H1 (cell line): ENCODE measurements at regions not wholly inside any gene's neighbourhood (a gene's known extent, or its start where the extent isn't known, plus 50 kb on each side); places are given as distances from the start of the nearest gene placed in this dataset.

Source experiments
- HDAC2 ChIP-seq, 2 experiments: fragments of 300-600 bp in 1 of 2; sonication (generic) in 1 of 2; IDR thresholded peaks; 2 replicates each; pipeline ENCODE4 v1.6.1; 2011 to 2012; ENCODE audit warnings: low read depth in 2 of 2, low read length in 2 of 2, mild to moderate bottlenecking in 2 of 2, moderate library complexity in 2 of 2, borderline replicate concordance in 1 of 2, inconsistent platforms in 1 of 2
- SP2 ChIP-seq: IDR thresholded peaks from 2 replicates; pipeline ENCODE4 v1.6.1; 2012; ENCODE audit warnings: mild to moderate bottlenecking, low read length, inconsistent platforms
- SUZ12 ChIP-seq: fragments of 200-600 bp; sonication (generic); IDR thresholded peaks from 2 replicates; pipeline ENCODE4 v1.6.1; 2012; ENCODE audit warnings: mild to moderate bottlenecking, inconsistent platforms, low read length, moderate library complexity, mixed read lengths
- TBP ChIP-seq: IDR thresholded peaks from 2 replicates; pipeline ENCODE4 v1.6.1; 2011; ENCODE audit warnings: low read depth, low read length, improper control_type of control experiment
- TF ChIP-seq, protein P1 (sequence below): fragments of 300-600 bp; sonication (generic); IDR thresholded peaks from 2 replicates; pipeline ENCODE4 v1.7.1; 2012; ENCODE audit warnings: low read length, moderate library complexity, mild to moderate bottlenecking, inconsistent platforms; ENCODE audit not compliant: insufficient replicate concordance

DNA sequence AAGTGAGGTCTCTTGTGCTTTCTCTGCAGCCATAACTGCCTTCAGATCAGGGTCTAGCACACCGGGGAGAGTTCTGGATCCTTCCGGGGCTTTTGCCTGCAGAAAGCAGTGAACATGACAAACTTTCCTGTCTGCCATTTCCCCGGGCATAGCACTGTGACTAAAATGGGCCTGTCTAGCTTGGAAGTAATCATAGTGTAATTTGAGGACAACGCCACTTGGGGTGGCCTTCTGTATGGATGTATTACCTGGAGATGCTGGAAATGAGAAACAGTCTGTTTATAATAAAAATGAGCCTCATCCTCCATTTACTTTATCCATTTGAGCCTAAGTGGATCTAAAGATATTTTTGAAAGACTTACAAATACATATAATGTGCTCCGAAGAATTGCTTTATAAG lies 453.7 kb downstream of the VRK1 start (continued):
- TF ChIP-seq, protein P1, sequence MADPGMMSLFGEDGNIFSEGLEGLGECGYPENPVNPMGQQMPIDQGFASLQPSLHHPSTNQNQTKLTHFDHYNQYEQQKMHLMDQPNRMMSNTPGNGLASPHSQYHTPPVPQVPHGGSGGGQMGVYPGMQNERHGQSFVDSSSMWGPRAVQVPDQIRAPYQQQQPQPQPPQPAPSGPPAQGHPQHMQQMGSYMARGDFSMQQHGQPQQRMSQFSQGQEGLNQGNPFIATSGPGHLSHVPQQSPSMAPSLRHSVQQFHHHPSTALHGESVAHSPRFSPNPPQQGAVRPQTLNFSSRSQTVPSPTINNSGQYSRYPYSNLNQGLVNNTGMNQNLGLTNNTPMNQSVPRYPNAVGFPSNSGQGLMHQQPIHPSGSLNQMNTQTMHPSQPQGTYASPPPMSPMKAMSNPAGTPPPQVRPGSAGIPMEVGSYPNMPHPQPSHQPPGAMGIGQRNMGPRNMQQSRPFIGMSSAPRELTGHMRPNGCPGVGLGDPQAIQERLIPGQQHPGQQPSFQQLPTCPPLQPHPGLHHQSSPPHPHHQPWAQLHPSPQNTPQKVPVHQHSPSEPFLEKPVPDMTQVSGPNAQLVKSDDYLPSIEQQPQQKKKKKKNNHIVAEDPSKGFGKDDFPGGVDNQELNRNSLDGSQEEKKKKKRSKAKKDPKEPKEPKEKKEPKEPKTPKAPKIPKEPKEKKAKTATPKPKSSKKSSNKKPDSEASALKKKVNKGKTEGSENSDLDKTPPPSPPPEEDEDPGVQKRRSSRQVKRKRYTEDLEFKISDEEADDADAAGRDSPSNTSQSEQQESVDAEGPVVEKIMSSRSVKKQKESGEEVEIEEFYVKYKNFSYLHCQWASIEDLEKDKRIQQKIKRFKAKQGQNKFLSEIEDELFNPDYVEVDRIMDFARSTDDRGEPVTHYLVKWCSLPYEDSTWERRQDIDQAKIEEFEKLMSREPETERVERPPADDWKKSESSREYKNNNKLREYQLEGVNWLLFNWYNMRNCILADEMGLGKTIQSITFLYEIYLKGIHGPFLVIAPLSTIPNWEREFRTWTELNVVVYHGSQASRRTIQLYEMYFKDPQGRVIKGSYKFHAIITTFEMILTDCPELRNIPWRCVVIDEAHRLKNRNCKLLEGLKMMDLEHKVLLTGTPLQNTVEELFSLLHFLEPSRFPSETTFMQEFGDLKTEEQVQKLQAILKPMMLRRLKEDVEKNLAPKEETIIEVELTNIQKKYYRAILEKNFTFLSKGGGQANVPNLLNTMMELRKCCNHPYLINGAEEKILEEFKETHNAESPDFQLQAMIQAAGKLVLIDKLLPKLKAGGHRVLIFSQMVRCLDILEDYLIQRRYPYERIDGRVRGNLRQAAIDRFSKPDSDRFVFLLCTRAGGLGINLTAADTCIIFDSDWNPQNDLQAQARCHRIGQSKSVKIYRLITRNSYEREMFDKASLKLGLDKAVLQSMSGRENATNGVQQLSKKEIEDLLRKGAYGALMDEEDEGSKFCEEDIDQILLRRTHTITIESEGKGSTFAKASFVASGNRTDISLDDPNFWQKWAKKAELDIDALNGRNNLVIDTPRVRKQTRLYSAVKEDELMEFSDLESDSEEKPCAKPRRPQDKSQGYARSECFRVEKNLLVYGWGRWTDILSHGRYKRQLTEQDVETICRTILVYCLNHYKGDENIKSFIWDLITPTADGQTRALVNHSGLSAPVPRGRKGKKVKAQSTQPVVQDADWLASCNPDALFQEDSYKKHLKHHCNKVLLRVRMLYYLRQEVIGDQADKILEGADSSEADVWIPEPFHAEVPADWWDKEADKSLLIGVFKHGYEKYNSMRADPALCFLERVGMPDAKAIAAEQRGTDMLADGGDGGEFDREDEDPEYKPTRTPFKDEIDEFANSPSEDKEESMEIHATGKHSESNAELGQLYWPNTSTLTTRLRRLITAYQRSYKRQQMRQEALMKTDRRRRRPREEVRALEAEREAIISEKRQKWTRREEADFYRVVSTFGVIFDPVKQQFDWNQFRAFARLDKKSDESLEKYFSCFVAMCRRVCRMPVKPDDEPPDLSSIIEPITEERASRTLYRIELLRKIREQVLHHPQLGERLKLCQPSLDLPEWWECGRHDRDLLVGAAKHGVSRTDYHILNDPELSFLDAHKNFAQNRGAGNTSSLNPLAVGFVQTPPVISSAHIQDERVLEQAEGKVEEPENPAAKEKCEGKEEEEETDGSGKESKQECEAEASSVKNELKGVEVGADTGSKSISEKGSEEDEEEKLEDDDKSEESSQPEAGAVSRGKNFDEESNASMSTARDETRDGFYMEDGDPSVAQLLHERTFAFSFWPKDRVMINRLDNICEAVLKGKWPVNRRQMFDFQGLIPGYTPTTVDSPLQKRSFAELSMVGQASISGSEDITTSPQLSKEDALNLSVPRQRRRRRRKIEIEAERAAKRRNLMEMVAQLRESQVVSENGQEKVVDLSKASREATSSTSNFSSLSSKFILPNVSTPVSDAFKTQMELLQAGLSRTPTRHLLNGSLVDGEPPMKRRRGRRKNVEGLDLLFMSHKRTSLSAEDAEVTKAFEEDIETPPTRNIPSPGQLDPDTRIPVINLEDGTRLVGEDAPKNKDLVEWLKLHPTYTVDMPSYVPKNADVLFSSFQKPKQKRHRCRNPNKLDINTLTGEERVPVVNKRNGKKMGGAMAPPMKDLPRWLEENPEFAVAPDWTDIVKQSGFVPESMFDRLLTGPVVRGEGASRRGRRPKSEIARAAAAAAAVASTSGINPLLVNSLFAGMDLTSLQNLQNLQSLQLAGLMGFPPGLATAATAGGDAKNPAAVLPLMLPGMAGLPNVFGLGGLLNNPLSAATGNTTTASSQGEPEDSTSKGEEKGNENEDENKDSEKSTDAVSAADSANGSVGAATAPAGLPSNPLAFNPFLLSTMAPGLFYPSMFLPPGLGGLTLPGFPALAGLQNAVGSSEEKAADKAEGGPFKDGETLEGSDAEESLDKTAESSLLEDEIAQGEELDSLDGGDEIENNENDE = no peak
- TF ChIP-seq SP2 = no peak
- no peak for TF ChIP-seq HDAC2 (IDR thresholded peaks at IDR 0.05; ENCODE audit: borderline replicate concordance in 1 of 2, low read depth in 2 of 2, low read length in 2 of 2)
- TF ChIP-seq TBP = no peak
- TF ChIP-seq SUZ12 = no peak
- TF ChIP-seq, all 59 proteins: peak for 0
